ENCODE measurements at regions not wholly inside any gene's neighbourhood (a gene's known extent, or its start where the extent isn't known, plus 50 kb on each side); places are given as distances from the start of the nearest gene placed in this dataset.
"Not testable (repeated sequence)": the region's sequence is repeated elsewhere in the genome, so short reads cannot be mapped to it uniquely, and the experiment has no call there.

DNA sequence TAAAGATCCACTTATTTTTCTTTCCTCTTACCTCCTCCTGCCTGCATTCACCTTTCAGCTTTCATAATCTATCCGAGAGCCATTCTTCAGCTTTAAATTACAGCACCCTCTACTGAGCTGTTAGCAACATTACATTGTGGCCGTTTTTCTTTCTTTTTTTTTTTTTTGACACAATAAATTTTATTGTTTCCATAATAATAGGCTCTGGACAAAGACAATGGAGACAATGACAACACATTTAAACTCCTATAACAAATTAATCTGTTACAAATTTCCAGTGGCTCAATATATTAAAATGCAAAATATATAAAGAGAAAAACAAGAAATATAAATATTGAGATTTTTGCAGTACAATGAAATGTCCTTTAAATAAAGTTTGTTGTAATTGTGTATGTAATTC is 312.7 kb upstream of the COX7C start:
- not testable (repeated sequence) for H3K9me3 ChIP-seq, H4K20me1 ChIP-seq, H3K27ac ChIP-seq, H3K4me1 ChIP-seq, H3K36me3 ChIP-seq, H3K4me3 ChIP-seq, H3K4me2 ChIP-seq, H3K27me3 ChIP-seq, H3K9ac ChIP-seq

DNA sequence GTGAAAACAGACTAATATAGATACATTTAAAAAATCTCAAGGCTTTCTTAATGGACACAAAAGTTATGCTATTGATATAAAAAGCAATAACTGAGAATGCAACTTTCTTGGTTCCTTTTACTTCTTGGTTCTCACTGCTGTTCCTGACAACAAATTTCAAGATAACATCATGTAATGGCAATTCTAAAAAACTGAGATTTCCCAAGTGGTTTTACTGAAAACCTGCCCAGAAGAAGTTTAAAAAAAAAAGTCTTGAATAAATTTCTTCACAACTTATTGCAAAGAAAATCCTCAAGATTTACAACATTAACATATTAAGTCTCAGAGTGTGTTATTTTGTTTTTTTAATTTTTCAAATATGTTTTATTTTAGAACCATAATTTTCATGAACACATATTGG is 302.8 kb upstream of the COX7C start:
- no peak overlapping the region for H3K9ac ChIP-seq
- H3K4me3 ChIP-seq = no peak overlapping the region
- H4K20me1 ChIP-seq = no peaks in the 10 kb centered on the region
- no peaks in the 10 kb centered on the region for H3K9me3 ChIP-seq
- no peaks in the 10 kb centered on the region for H3K27me3 ChIP-seq
- no peaks in the 10 kb centered on the region for H3K36me3 ChIP-seq
- TF ChIP-seq Cebpa-rat (IDR thresholded peaks at IDR 0.05) = no peak
- no peak overlapping the region for H3K27ac ChIP-seq
- H3K4me2 ChIP-seq = no peak overlapping the region
- no peaks in the 10 kb centered on the region for H3K4me1 ChIP-seq

GRCh38 chr5:86320266-86320665 is 297.5 kb upstream of the COX7C start:
- no peaks in the 10 kb centered on the region for H4K20me1 ChIP-seq
- H3K9ac ChIP-seq = no peak overlapping the region
- H3K27me3 ChIP-seq = no peaks in the 10 kb centered on the region
- no peaks in the 10 kb centered on the region for H3K9me3 ChIP-seq
- no peak overlapping the region for H3K27ac ChIP-seq
- no peak overlapping the region for H3K4me3 ChIP-seq
- no peak for TF ChIP-seq Cebpa-rat (IDR thresholded peaks at IDR 0.05)
- H3K36me3 ChIP-seq = no peaks in the 10 kb centered on the region
- H3K4me2 ChIP-seq = no peak overlapping the region
- no peaks in the 10 kb centered on the region for H3K4me1 ChIP-seq

GRCh38 chr5:86329318-86329717 is 288.4 kb upstream of the COX7C start:
- H3K4me2 ChIP-seq = no peak overlapping the region
- TF ChIP-seq Cebpa-rat (IDR thresholded peaks at IDR 0.05) = no peak
- no peaks in the 10 kb centered on the region for H4K20me1 ChIP-seq
- no peak overlapping the region for H3K4me3 ChIP-seq
- H3K9me3 ChIP-seq = no peaks in the 10 kb centered on the region
- no peaks in the 10 kb centered on the region for H3K27me3 ChIP-seq
- H3K27ac ChIP-seq = no peak overlapping the region
- no peaks in the 10 kb centered on the region for H3K4me1 ChIP-seq
- H3K36me3 ChIP-seq = no peaks in the 10 kb centered on the region
- no peak overlapping the region for H3K9ac ChIP-seq

GRCh38 chr5:86330736-86331135 is 287.0 kb upstream of the COX7C start:
- Histone ChIP-seq H4K20me1 (no peaks in the 10 kb centered on the region), H3K36me3 (no peaks in the 10 kb centered on the region), H3K4me1 (no peaks in the 10 kb centered on the region), H3K9me3 (no peaks in the 10 kb centered on the region), H3K4me3 (no peak overlapping the region), H3K9ac (no peak overlapping the region), H3K4me2 (no peak overlapping the region), H3K27ac (no peak overlapping the region), H3K27me3 (no peaks in the 10 kb centered on the region)
- no peak for TF ChIP-seq Cebpa-rat (IDR thresholded peaks at IDR 0.05)

DNA sequence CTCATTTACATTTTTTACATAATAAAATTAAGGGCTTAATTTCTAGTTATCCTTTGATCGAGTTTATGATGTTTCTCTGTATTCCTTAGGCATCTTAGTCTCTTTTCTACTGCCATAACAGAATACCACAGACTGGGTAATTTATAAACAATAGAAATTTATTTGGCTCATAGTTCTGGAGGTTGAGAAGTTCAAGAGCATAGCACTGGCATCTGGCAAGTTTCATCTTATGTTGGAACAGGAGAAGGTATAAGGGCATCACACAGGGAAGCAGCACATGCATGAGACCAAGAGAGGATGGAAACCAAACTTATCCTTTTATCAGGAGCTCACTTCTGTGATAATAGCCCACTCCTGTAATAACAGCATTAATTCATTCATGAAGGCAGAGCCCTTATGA is 284.9 kb upstream of the COX7C start:
- no peak for TF ChIP-seq Cebpa-rat (IDR thresholded peaks at IDR 0.05)
- Histone ChIP-seq H3K4me3 (no peak overlapping the region), H3K36me3 (no peaks in the 10 kb centered on the region), H3K27me3 (no peaks in the 10 kb centered on the region), H4K20me1 (no peaks in the 10 kb centered on the region), H3K9ac (no peak overlapping the region), H3K27ac (no peak overlapping the region), H3K9me3 (no peaks in the 10 kb centered on the region), H3K4me1 (no peaks in the 10 kb centered on the region), H3K4me2 (no peak overlapping the region)

DNA sequence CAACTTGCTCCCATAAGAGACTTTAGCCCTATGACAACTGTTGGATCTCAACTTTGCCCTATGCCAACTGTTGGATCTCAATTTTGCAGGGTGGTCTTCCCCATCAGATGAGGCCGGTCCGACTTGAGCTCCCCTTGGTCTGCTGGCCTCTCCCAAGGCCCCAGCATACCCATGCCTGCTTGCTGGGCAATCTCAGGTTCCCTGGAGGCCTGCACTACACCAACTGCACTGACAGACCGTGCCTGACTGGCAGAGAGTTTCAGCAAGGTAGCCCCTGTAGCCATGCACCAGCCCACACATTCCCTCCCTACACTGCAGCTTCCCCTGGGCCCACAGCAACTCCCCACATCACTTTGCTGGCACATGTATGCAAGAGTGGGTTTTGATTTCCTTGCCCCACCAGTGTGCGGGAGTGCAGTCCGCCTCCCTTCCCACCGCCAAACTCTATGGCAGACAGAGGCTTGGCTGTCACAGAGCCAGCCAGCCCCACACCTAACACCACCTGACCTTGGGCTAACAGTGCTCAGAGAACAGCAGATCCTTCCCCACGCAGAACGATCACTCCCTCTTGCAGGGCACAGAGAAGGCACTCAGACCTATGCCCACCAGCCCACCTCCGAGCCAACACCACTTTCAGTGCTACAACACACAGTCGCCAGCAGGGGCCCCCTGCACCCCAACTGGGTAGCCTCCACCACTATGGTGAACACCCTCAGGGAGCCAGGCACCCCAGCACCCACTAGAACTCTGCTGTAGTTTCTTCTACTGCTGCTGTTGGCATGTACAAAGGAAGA is 279.9 kb upstream of the COX7C start:
- Histone ChIP-seq H4K20me1 (no peaks in the 10 kb centered on the region), H3K27me3 (no peaks in the 10 kb centered on the region), H3K4me2 (no peak overlapping the region), H3K9me3 (no peaks in the 10 kb centered on the region), H3K9ac (no peak overlapping the region), H3K4me3 (no peak overlapping the region), H3K27ac (no peak overlapping the region), H3K36me3 (no peaks in the 10 kb centered on the region), H3K4me1 (no peaks in the 10 kb centered on the region)
- TF ChIP-seq Cebpa-rat (IDR thresholded peaks at IDR 0.05) = no peak

GRCh38 chr5:86354664-86355063 is 263.1 kb upstream of the COX7C start:
- Histone ChIP-seq H3K27me3 (no peaks in the 10 kb centered on the region), H3K9me3 (no peaks in the 10 kb centered on the region), H3K36me3 (no peaks in the 10 kb centered on the region), H3K27ac (no peak overlapping the region), H3K9ac (no peak overlapping the region), H3K4me2 (no peak overlapping the region), H4K20me1 (no peaks in the 10 kb centered on the region), H3K4me3 (no peak overlapping the region), H3K4me1 (no peaks in the 10 kb centered on the region)
- no peak for TF ChIP-seq Cebpa-rat (IDR thresholded peaks at IDR 0.05)

- TF ChIP-seq Cebpa-rat (IDR thresholded peaks at IDR 0.05) = no peak
- no peaks in the 10 kb centered on the region for H3K9me3 ChIP-seq
- H3K9ac ChIP-seq = no peak overlapping the region
- H3K27ac ChIP-seq = no peak overlapping the region
- no peak overlapping the region for H3K4me3 ChIP-seq
- no peaks in the 10 kb centered on the region for H3K4me1 ChIP-seq
- H3K4me2 ChIP-seq = no peak overlapping the region
- no peaks in the 10 kb centered on the region for H3K27me3 ChIP-seq
- no peaks in the 10 kb centered on the region for H4K20me1 ChIP-seq
- no peaks in the 10 kb centered on the region for H3K36me3 ChIP-seq
Measured at GRCh38 chr5:86360801-86361200, 256.9 kb upstream of the COX7C start.

- no peaks in the 10 kb centered on the region for H3K36me3 ChIP-seq
- H3K4me1 ChIP-seq = no peaks in the 10 kb centered on the region
- no peak for TF ChIP-seq Cebpa-rat (IDR thresholded peaks at IDR 0.05)
- no peaks in the 10 kb centered on the region for H3K9me3 ChIP-seq
- no peak overlapping the region for H3K27ac ChIP-seq
- no peak overlapping the region for H3K4me2 ChIP-seq
- H4K20me1 ChIP-seq = no peaks in the 10 kb centered on the region
- H3K9ac ChIP-seq = no peak overlapping the region
- H3K27me3 ChIP-seq = no peaks in the 10 kb centered on the region
- no peak overlapping the region for H3K4me3 ChIP-seq
Measured at GRCh38 chr5:86371061-86371460, 246.7 kb upstream of the COX7C start.

- Histone ChIP-seq H3K9me3 (no peaks in the 10 kb centered on the region), H3K4me1 (no peaks in the 10 kb centered on the region), H3K27ac (no peak overlapping the region), H3K27me3 (no peaks in the 10 kb centered on the region), H3K9ac (no peak overlapping the region), H4K20me1 (no peaks in the 10 kb centered on the region), H3K4me3 (no peak overlapping the region), H3K4me2 (no peak overlapping the region), H3K36me3 (no peaks in the 10 kb centered on the region)
- TF ChIP-seq Cebpa-rat (IDR thresholded peaks at IDR 0.05) = no peak
Measured at GRCh38 chr5:86374611-86375010, 243.1 kb upstream of the COX7C start.

Measured in BLaER1 (cell line).